Uterus (tissue), 3 donors: ENCODE measurements at regions not wholly inside any gene's neighbourhood (a gene's known extent, or its start where the extent isn't known, plus 50 kb on each side); places are given as distances from the start of the nearest gene placed in this dataset.

Experiments
- DNase-seq, 2 donors: peaks; one replicate each; pipeline ENCODE4 v3.0.0-alpha.2; 2019 to 2020
- H3K27ac ChIP-seq, 2 donors: fragments of 200-600 bp; sonication (generic); 1 replicate in 1 of 2; 2 replicates in 1 of 2; pipeline ENCODE4 v1.5.1; 2016 to 2018
- H3K27me3 ChIP-seq, 2 donors: fragments of 200-600 bp; sonication (generic); one replicate each; pipeline ENCODE4 v1.5.1; 2018 to 2019; ENCODE audit warnings: control low read depth in 1 of 2
- H3K36me3 ChIP-seq, 2 donors: fragments of 200-600 bp; sonication (generic); one replicate each; pipeline ENCODE4 v1.5.1; 2019; ENCODE audit warnings: control low read depth in 1 of 2
- H3K4me1 ChIP-seq, 2 donors: fragments of 200-600 bp; sonication (generic); one replicate each; pipeline ENCODE4 v1.5.1; 2018 to 2019; ENCODE audit warnings: control low read depth in 1 of 2
- H3K4me3 ChIP-seq, 2 donors: fragments of 200-600 bp; sonication (generic); 1 replicate in 1 of 2; 2 replicates in 1 of 2; pipeline ENCODE4 v1.5.1; 2018 to 2019; ENCODE audit warnings: mild to moderate bottlenecking in 1 of 2
- H3K9me3 ChIP-seq, 2 donors: fragments of 200-600 bp; sonication (generic); one replicate each; pipeline ENCODE4 v1.5.1; 2019; ENCODE audit warnings: control low read depth in 1 of 2
- CTCF ChIP-seq, 4 experiments: fragments of 200-600 bp in 2 of 4; fragments of 450-650 bp in 2 of 4; sonication (generic) in 2 of 4; IDR thresholded peaks; one replicate each; pipeline ENCODE4 v1.5.1; 2016 to 2019; ENCODE audit warnings: antibody characterized with exemption in 4 of 4, mild to moderate bottlenecking in 2 of 4, moderate library complexity in 1 of 4
- POLR2A ChIP-seq, 2 donors: fragments of 450-650 bp; IDR thresholded peaks; one replicate each; pipeline ENCODE4 v1.6.1; 2016; ENCODE audit warnings: antibody characterized with exemption in 2 of 2, mild to moderate bottlenecking in 1 of 2, moderate library complexity in 1 of 2
- intact Hi-C: fragments of 100-400 bp; cut with DNase I; formaldehyde crosslinking; loops from one replicate; pipeline ENCODE4 v1.15.1; 2023; ENCODE audit warnings: low total_unique reads
- donor health status: DM: yes; HTN: yes; CAD: no.

- no peak overlapping the region for H3K4me3 ChIP-seq
- no peak for DNase-seq
- intact Hi-C loops, result no loop called here
- no peaks in the 10 kb centered on the region for H3K36me3 ChIP-seq
- H3K27ac ChIP-seq, result no peak overlapping the region
- no peaks in the 10 kb centered on the region for H3K27me3 ChIP-seq
- H3K4me1 ChIP-seq, result no peaks in the 10 kb centered on the region
- no peaks in the 10 kb centered on the region for H3K9me3 ChIP-seq
- TF ChIP-seq POLR2A (IDR thresholded peaks at IDR 0.05) (no peak), CTCF (IDR thresholded peaks at IDR 0.05) (no peak)
Measured at GRCh38 chr13:84470528-84470927, 588.3 kb upstream of the SLITRK1 start.

GRCh38 chr13:84466461-84466860, 584.2 kb upstream of the SLITRK1 start:
- intact Hi-C loops, result no loop called here
- DNase-seq, result no peak
- no peaks in the 10 kb centered on the region for H3K27me3 ChIP-seq
- TF ChIP-seq POLR2A (IDR thresholded peaks at IDR 0.05) (no peak), CTCF (IDR thresholded peaks at IDR 0.05) (no peak)
- no peak overlapping the region for H3K27ac ChIP-seq
- H3K4me3 ChIP-seq, result no peak overlapping the region
- no peaks in the 10 kb centered on the region for H3K36me3 ChIP-seq
- no peaks in the 10 kb centered on the region for H3K9me3 ChIP-seq
- H3K4me1 ChIP-seq, result no peaks in the 10 kb centered on the region

- Histone ChIP-seq H3K36me3 (no peaks in the 10 kb centered on the region), H3K27me3 (no peaks in the 10 kb centered on the region), H3K4me3 (no peak overlapping the region), H3K27ac (no peak overlapping the region), H3K9me3 (no peaks in the 10 kb centered on the region), H3K4me1 (no peaks in the 10 kb centered on the region)
- TF ChIP-seq CTCF (IDR thresholded peaks at IDR 0.05) (no peak), POLR2A (IDR thresholded peaks at IDR 0.05) (no peak)
- intact Hi-C loops, result no loop called here
- no peak for DNase-seq
Measured at GRCh38 chr13:84460989-84461388, 578.7 kb upstream of the SLITRK1 start.

GRCh38 chr13:84455143-84455905, 573.0 kb upstream of the SLITRK1 start:
- no peaks in the 10 kb centered on the region for H3K36me3 ChIP-seq
- TF ChIP-seq CTCF (IDR thresholded peaks at IDR 0.05) (no peak), POLR2A (IDR thresholded peaks at IDR 0.05) (no peak)
- H3K27me3 ChIP-seq, result no peaks in the 10 kb centered on the region
- H3K9me3 ChIP-seq, result no peaks in the 10 kb centered on the region
- H3K27ac ChIP-seq, result no peak overlapping the region
- H3K4me1 ChIP-seq, result no peaks in the 10 kb centered on the region
- H3K4me3 ChIP-seq, result no peak overlapping the region
- intact Hi-C loops, result no loop called here
- DNase-seq, result no peak

GRCh38 chr13:84447640-84447978, 565.3 kb upstream of the SLITRK1 start:
- H3K4me1 ChIP-seq, result no peaks in the 10 kb centered on the region
- H3K36me3 ChIP-seq, result no peaks in the 10 kb centered on the region
- H3K9me3 ChIP-seq, result no peaks in the 10 kb centered on the region
- no peak overlapping the region for H3K27ac ChIP-seq
- intact Hi-C loops, result no loop called here
- H3K4me3 ChIP-seq, result no peak overlapping the region
- DNase-seq, result no peak
- H3K27me3 ChIP-seq, result no peaks in the 10 kb centered on the region
- TF ChIP-seq CTCF (IDR thresholded peaks at IDR 0.05) (no peak), POLR2A (IDR thresholded peaks at IDR 0.05) (no peak)
